A549 (cell line): ENCODE measurements at regions not wholly inside any gene's neighbourhood (a gene's known extent, or its start where the extent isn't known, plus 50 kb on each side); places are given as distances from the start of the nearest gene placed in this dataset.

Experiments used
- ATAC-seq, 2 experiments: fragments of 200-7000 bp in 1 of 2; fragments of >200 bp in 1 of 2; cut with Nextera tagmentation in 1 of 2; cut with Tn5 transposase in 1 of 2; 3 replicates each; pipeline versions ENCODE4 v1.8.0 to v1.9.1; 2018 to 2020; ENCODE audit warnings: mild to moderate bottlenecking in 1 of 2, moderate library complexity in 1 of 2
- CTCF ChIA-PET: fragments of 300-600 bp; sonication (Branson Sonifier 250); formaldehyde crosslinking; extraction: SDS; loops from one replicate; lab custom pipeline; 2021; ENCODE audit warnings: antibody characterized with exemption, inconsistent platforms; lab: Yijun Ruan, JAX
- POLR2A ChIA-PET: fragments of 350-600 bp; formaldehyde crosslinking; extraction: SDS; loops from one replicate; lab custom pipeline; 2021; ENCODE audit warnings: antibody characterized with exemption, inconsistent platforms; lab: Yijun Ruan, JAX
- DNase-seq, 2 experiments: peaks; one replicate each; pipeline versions ENCODE4 v3.0.0 to v3.0.0-alpha.2; 2011 to 2016; ENCODE audit warnings: low read depth in 1 of 2, low spot score in 1 of 2
- FAIRE-seq: peaks from 2 replicates; lab custom pipeline; 2011; peaks lifted over from hg19 to GRCh38; lab: Jason Lieb, UNC
- H3K27ac ChIP-seq, 2 experiments: fragments of >200 bp; sonication (Bioruptor Twin); formaldehyde crosslinking; 3 replicates each; pipeline ENCODE4 v1.5.1; 2016 to 2017
- H3K4me1 ChIP-seq: fragments of >200 bp; sonication (Bioruptor Twin); formaldehyde crosslinking; 3 replicates; pipeline ENCODE4 v1.6.1; 2016
- H3K4me2 ChIP-seq: fragments of >200 bp; sonication (Bioruptor Twin); formaldehyde crosslinking; 3 replicates; pipeline ENCODE4 v1.6.1; 2016
- H3K4me3 ChIP-seq: fragments of >200 bp; sonication (Bioruptor Twin); formaldehyde crosslinking; 3 replicates; pipeline ENCODE4 v1.5.1; 2016
- H3K9me3 ChIP-seq: fragments of >200 bp; sonication (Bioruptor Twin); formaldehyde crosslinking; 3 replicates; pipeline ENCODE4 v1.6.1; 2016
- CEBPB ChIP-seq, 2 experiments: fragments of >200 bp in 1 of 2; sonication (Bioruptor Twin) in 1 of 2; formaldehyde crosslinking in 1 of 2; IDR thresholded peaks; 2 replicates each; pipeline ENCODE4 v1.6.1; 2012 to 2016
- CHD2 ChIP-seq: fragments of 150-350 bp; IDR thresholded peaks from 2 replicates; pipeline ENCODE4 v1.6.1; 2014; ENCODE audit warnings: low read length; ENCODE audit not compliant: partially characterized antibody
- EP300 ChIP-seq, 2 experiments: fragments of >200 bp; sonication (Bioruptor Twin); formaldehyde crosslinking; IDR thresholded peaks; 2 replicates in 1 of 2; 3 replicates in 1 of 2; pipeline ENCODE4 v1.6.1; 2016 to 2017
- ESRRA ChIP-seq: fragments of 150-350 bp; IDR thresholded peaks from 2 replicates; pipeline ENCODE4 v1.6.1; 2014; ENCODE audit warnings: mild to moderate bottlenecking, low read length, borderline replicate concordance
- FOSB ChIP-seq: fragments of 250-450 bp; sonication (Bioruptor Pico); IDR thresholded peaks from 2 replicates; pipeline ENCODE4 v1.5.0; 2020; ENCODE audit warnings: mild to moderate bottlenecking, moderate library complexity
- FOSL2 ChIP-seq, 2 experiments: fragments of 450-650 bp in 1 of 2; fragments of >200 bp in 1 of 2; sonication (Bioruptor Twin) in 1 of 2; formaldehyde crosslinking; IDR thresholded peaks; 2 replicates each; pipeline versions ENCODE4 v1.5.0 to v1.6.1; 2016 to 2020; ENCODE audit warnings: mild to moderate bottlenecking in 1 of 2, moderate library complexity in 1 of 2
- HDAC2 ChIP-seq: fragments of 200-600 bp; sonication (generic); IDR thresholded peaks from 2 replicates; pipeline ENCODE4 v1.6.1; 2016
- HEYL ChIP-seq: fragments of 250-450 bp; sonication (Bioruptor Pico); IDR thresholded peaks from 2 replicates; pipeline ENCODE4 v1.8.0; 2021; ENCODE audit warnings: mild to moderate bottlenecking, moderate library complexity
- HOXA7 ChIP-seq: fragments of 250-450 bp; sonication (Bioruptor Pico); IDR thresholded peaks from 2 replicates; pipeline ENCODE4 v1.5.0; 2020; ENCODE audit warnings: mild to moderate bottlenecking, moderate library complexity
- HOXB5 ChIP-seq: fragments of 250-450 bp; sonication (Bioruptor Pico); IDR thresholded peaks from 2 replicates; pipeline ENCODE4 v1.5.0; 2020; ENCODE audit warnings: mild to moderate bottlenecking, moderate library complexity
- JUNB ChIP-seq: fragments of >200 bp; sonication (Bioruptor Twin); formaldehyde crosslinking; IDR thresholded peaks from 2 replicates; pipeline ENCODE4 v1.6.1; 2016
- KDM1A ChIP-seq: fragments of 200-600 bp; sonication (generic); IDR thresholded peaks from 2 replicates; pipeline ENCODE4 v1.6.1; 2016; ENCODE audit warnings: low read depth, mild to moderate bottlenecking
- MYC ChIP-seq: IDR thresholded peaks from 2 replicates; pipeline ENCODE4 v1.6.1; 2012; ENCODE audit warnings: mild to moderate bottlenecking, inconsistent platforms, low read length, improper control_type of control experiment, borderline replicate concordance
- RAD21 ChIP-seq, 2 experiments: fragments of >200 bp in 1 of 2; sonication (Bioruptor Twin) in 1 of 2; formaldehyde crosslinking in 1 of 2; IDR thresholded peaks in 1 of 2; conservative IDR thresholded peaks in 1 of 2; 2 replicates in 1 of 2; 3 replicates in 1 of 2; pipeline ENCODE4 v1.6.1; 2012 to 2018; ENCODE audit warnings: inconsistent platforms in 1 of 2
- RARB ChIP-seq: fragments of 250-450 bp; sonication (Bioruptor Pico); IDR thresholded peaks from 2 replicates; pipeline ENCODE4 v1.8.0; 2021; ENCODE audit warnings: mild to moderate bottlenecking, moderate library complexity
- RFX5 ChIP-seq: fragments of 450-650 bp; IDR thresholded peaks from 2 replicates; pipeline ENCODE4 v1.7.1; 2014; ENCODE audit warnings: antibody characterized with exemption, mild to moderate bottlenecking, moderate library complexity
- SMC3 ChIP-seq: fragments of >200 bp; sonication (Bioruptor Twin); formaldehyde crosslinking; IDR thresholded peaks from 3 replicates; pipeline ENCODE4 v1.6.1; 2018; ENCODE audit warnings: inconsistent platforms
- TFCP2L1 ChIP-seq: fragments of 250-450 bp; sonication (Bioruptor Pico); IDR thresholded peaks from 2 replicates; pipeline ENCODE4 v1.5.0; 2021; ENCODE audit warnings: mild to moderate bottlenecking
- TP53 ChIP-seq: fragments of 250-450 bp; sonication (Bioruptor Pico); IDR thresholded peaks from 2 replicates; pipeline ENCODE4 v1.5.0; 2021; ENCODE audit warnings: mild to moderate bottlenecking, moderate library complexity
- WGBS: methylation state at CpG from one replicate; pipeline ENCODE4 v1.1.6; 2017; ENCODE audit errors: missing lambda C conversion rate; 5-methylcytosine and 5-hydroxymethylcytosine counted together
- TF ChIP-seq, protein P1 (sequence below): IDR thresholded peaks from 2 replicates; pipeline ENCODE4 v1.6.1; 2012; ENCODE audit warnings: low read depth, borderline replicate concordance
- TF ChIP-seq, protein P2 (sequence below): fragments of 250-450 bp; sonication (Bioruptor Pico); IDR thresholded peaks from 2 replicates; pipeline ENCODE4 v1.5.0; 2020; ENCODE audit warnings: low read depth, mild to moderate bottlenecking, moderate library complexity
- TF ChIP-seq, protein P3 (sequence below): fragments of 250-450 bp; sonication (Bioruptor Pico); IDR thresholded peaks from 2 replicates; pipeline ENCODE4 v1.5.0; 2021; ENCODE audit warnings: mild to moderate bottlenecking, moderate library complexity, borderline replicate concordance
- TF ChIP-seq, protein P4 (sequence below): fragments of 450-650 bp; IDR thresholded peaks from 2 replicates; pipeline ENCODE4 v1.6.1; 2014; ENCODE audit warnings: antibody characterized with exemption

DNA sequence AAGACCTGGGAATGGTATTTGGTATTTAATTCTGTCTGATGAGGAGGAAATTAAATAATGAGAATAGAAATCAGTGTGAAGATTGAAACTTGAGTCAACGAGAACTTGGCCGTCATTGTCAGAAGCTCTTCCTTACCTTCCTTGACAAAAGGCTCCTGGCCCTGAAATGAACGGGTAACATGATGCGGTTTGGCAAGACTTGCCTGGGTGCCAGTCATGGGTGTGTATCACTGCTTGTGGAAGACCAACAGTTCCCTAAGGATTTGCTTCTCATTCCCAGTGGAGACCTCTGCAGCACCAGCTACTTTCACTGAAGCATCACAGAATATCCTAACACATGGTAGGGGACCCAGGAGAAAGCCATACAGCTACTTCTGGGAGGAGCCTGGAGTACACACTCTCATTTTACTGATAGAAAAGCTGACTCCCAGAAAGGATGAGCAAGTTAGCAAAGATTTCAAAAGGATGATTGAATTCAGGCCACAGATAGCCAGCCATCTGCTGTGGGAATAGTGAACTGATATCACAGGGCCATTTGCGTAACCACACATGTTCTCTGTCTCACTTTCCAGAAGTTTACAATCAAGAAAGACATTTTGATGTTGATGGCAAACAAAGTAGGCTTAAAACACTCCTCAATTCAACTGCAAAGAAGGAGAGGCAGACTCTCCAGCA, 258.1 kb upstream of the SALL1 start (continued):
- TF ChIP-seq HOXB5 (CRISPR knock-in tag) (no peak), HOXA7 (CRISPR knock-in tag) (no peak)

DNA sequence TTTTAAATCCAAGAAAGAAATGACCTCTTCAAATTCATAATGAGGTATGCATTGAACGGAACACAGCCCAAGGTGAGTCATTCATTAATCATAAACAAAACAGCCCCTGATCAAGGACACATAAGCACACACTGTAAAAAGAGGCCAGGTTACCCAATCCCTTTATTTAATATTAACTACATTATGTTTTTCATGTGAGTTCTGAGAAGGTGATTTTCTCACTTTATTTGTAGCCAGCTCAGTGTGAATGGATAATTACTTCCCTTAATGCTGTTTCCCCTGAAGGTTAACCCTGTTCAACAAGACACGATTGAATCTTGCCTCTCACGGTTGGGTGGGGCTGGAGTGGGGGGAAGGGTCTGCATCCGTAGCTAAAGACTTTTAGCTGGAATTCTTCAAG, 257.3 kb upstream of the SALL1 start:
- WGBS: 4% methylated on average over 4 of the region's 4 CpGs
- Histone ChIP-seq H3K4me3 (0 out of 3 replicates have a peak overlapping the region, but pooled peaks have one; percentile 9), H3K9me3 (no peaks in the 10 kb centered on the region), H3K27ac (peak overlapping the region; percentile 65 to 80)
- ATAC-seq (peak; percentile 58 to 59; a peak in 2 of 6 replicates), DNase-seq (peak; percentile 30 to 42), FAIRE-seq (peak; percentile 78)
- CTCF ChIA-PET: interaction anchor here (0.6 to 1.2 kb wide), 2 partner anchors 16 to 119 kb away, joined by 3 to 4 read pairs; no protein-coding TSS in a partner anchor
- TF ChIP-seq TP53 (CRISPR knock-in tag) (no peak), CEBPB (IDR thresholded peaks at IDR 0.05) (peak; percentile 20 to 55; a peak in 2 of 4 replicates), FOSL2 (IDR thresholded peaks at IDR 0.05) (peak; percentile 70; the same call in 1 of the 2 replicates), FOSL2 (CRISPR knock-in tag; IDR thresholded peaks at IDR 0.05) (peak; percentile 71), EP300 (IDR thresholded peaks at IDR 0.05) (0 out of 5 replicates have a peak, but pooled peaks of 1 of the 2 experiments have one; percentile 21), TFCP2L1 (CRISPR knock-in tag) (no peak), JUNB (peak; percentile 70), RAD21 (conservative IDR thresholded peaks at IDR 0.05 in 1 of 2, IDR thresholded peaks at IDR 0.05 in 1 of 2) (no peak; a peak in 1 of 5 replicates), RFX5 (no peak), ESRRA (no peak), KDM1A (no peak), HOXA7 (CRISPR knock-in tag) (no peak), CHD2 (no peak)
- TF ChIP-seq, protein P1, sequence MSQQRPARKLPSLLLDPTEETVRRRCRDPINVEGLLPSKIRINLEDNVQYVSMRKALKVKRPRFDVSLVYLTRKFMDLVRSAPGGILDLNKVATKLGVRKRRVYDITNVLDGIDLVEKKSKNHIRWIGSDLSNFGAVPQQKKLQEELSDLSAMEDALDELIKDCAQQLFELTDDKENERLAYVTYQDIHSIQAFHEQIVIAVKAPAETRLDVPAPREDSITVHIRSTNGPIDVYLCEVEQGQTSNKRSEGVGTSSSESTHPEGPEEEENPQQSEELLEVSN: no peak
- TF ChIP-seq, protein P2, sequence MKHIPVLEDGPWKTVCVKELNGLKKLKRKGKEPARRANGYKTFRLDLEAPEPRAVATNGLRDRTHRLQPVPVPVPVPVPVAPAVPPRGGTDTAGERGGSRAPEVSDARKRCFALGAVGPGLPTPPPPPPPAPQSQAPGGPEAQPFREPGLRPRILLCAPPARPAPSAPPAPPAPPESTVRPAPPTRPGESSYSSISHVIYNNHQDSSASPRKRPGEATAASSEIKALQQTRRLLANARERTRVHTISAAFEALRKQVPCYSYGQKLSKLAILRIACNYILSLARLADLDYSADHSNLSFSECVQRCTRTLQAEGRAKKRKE: no peak
- TF ChIP-seq, protein P3, sequence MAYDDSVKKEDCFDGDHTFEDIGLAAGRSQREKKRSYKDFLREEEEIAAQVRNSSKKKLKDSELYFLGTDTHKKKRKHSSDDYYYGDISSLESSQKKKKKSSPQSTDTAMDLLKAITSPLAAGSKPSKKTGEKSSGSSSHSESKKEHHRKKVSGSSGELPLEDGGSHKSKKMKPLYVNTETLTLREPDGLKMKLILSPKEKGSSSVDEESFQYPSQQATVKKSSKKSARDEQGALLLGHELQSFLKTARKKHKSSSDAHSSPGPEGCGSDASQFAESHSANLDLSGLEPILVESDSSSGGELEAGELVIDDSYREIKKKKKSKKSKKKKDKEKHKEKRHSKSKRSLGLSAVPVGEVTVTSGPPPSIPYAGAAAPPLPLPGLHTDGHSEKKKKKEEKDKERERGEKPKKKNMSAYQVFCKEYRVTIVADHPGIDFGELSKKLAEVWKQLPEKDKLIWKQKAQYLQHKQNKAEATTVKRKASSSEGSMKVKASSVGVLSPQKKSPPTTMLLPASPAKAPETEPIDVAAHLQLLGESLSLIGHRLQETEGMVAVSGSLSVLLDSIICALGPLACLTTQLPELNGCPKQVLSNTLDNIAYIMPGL (CRISPR knock-in tag): no peak
- TF ChIP-seq, all 56 proteins: peak for 4
- POLR2A ChIA-PET: no interaction called here
- Histone ChIP-seq H3K4me2 (peak overlapping the region; percentile 67), H3K4me1 (peaks cover 31% of the 10 kb centered on the region)

DNA sequence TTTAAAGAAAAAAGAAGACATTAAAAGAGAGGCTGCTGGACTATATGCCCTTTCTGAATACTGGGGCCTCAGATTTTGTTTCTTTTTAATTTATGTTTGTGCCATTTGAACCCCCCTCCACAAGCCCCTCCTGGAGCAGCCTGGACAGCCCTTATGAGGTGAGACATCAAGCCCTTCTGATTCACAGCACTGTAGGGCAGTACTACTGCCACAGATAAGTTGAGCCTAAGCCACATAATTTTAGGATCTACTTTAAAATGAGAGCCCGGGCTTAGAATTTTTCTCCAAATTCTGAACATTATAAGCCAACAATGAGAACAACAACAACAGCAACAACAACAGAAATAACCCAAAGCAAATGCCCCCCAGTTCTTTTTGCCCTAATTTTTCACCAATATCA, 256.9 kb upstream of the SALL1 start:
- H3K4me1 ChIP-seq: peaks cover 34% of the 10 kb centered on the region
- H3K4me2 ChIP-seq: peak overlapping the region; percentile 67
- H3K27ac ChIP-seq: peak overlapping the region; percentile 65 to 80
- TF ChIP-seq KDM1A (no peak), SMC3 (no peak), FOSB (CRISPR knock-in tag) (no peak), HEYL (CRISPR knock-in tag) (no peak), MYC (no peak), RARB (CRISPR knock-in tag) (no peak), TFCP2L1 (CRISPR knock-in tag) (no peak), JUNB (no peak), HDAC2 (no peak), CEBPB (IDR thresholded peaks at IDR 0.05) (no peak)
- TF ChIP-seq, protein P4, sequence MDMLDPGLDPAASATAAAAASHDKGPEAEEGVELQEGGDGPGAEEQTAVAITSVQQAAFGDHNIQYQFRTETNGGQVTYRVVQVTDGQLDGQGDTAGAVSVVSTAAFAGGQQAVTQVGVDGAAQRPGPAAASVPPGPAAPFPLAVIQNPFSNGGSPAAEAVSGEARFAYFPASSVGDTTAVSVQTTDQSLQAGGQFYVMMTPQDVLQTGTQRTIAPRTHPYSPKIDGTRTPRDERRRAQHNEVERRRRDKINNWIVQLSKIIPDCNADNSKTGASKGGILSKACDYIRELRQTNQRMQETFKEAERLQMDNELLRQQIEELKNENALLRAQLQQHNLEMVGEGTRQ: no peak
- TF ChIP-seq, protein P2: no peak
- POLR2A ChIA-PET: no interaction called here
- ATAC-seq: no peak
- no peak for FAIRE-seq
- WGBS: 3% methylated on average over 1 of the region's 1 CpG
- no peak for DNase-seq
- CTCF ChIA-PET: no interaction called here
- H3K4me3 ChIP-seq: no peak overlapping the region
- H3K9me3 ChIP-seq: no peaks in the 10 kb centered on the region
